Small intestine (tissue), 7 donors: ENCODE measurements at regions not wholly inside any gene's neighbourhood (a gene's known extent, or its start where the extent isn't known, plus 50 kb on each side); places are given as distances from the start of the nearest gene placed in this dataset.
"Not testable (repeated sequence)": the region's sequence is repeated elsewhere in the genome, so short reads cannot be mapped to it uniquely, and the experiment has no call there.

ENCODE experiments used
- DNase-seq, 2 donors: peaks; one replicate each; pipeline versions ENCODE4 v3.0.0 to v3.0.0-alpha.2; 2013
- FAIRE-seq: peaks from 2 replicates; lab custom pipeline; 2012; peaks lifted over from hg19 to GRCh38; lab: Jason Lieb, UNC
- H3K27ac ChIP-seq, 3 donors: one replicate each; pipeline ENCODE4 v1.5.1; 2013; ENCODE audit warnings: low read length in 2 of 3, mild to moderate bottlenecking in 2 of 3, control low read depth in 1 of 3, inconsistent platforms in 1 of 3, low read depth in 1 of 3, moderate library complexity in 1 of 3
- H3K27me3 ChIP-seq, 3 donors: one replicate each; pipeline ENCODE4 v1.6.1; 2013; ENCODE audit warnings: low read length in 3 of 3, inconsistent platforms in 1 of 3; ENCODE audit not compliant: control insufficient read depth in 3 of 3, insufficient read depth in 3 of 3
- H3K36me3 ChIP-seq, 3 donors: one replicate each; pipeline ENCODE4 v1.6.1; 2013; ENCODE audit warnings: low read length in 3 of 3, inconsistent platforms in 1 of 3, low read depth in 1 of 3, mild to moderate bottlenecking in 1 of 3, moderate library complexity in 1 of 3; ENCODE audit not compliant: control insufficient read depth in 3 of 3, insufficient read depth in 2 of 3
- H3K4me1 ChIP-seq, 3 donors: one replicate each; pipeline ENCODE4 v1.6.1; 2013; ENCODE audit warnings: low read length in 2 of 3, inconsistent platforms in 1 of 3, low read depth in 1 of 3, mild to moderate bottlenecking in 1 of 3, moderate library complexity in 1 of 3; ENCODE audit not compliant: control insufficient read depth in 3 of 3, insufficient read depth in 2 of 3
- H3K4me3 ChIP-seq, 3 donors: one replicate each; pipeline ENCODE4 v1.5.1; 2013; ENCODE audit warnings: low read length in 3 of 3, control low read depth in 1 of 3, inconsistent platforms in 1 of 3, low read depth in 1 of 3, mild to moderate bottlenecking in 1 of 3, moderate library complexity in 1 of 3
- H3K9me3 ChIP-seq, 2 donors: one replicate each; pipeline ENCODE4 v1.6.1; 2013; ENCODE audit warnings: low read depth in 1 of 2, low read length in 1 of 2; ENCODE audit not compliant: control insufficient read depth in 2 of 2, insufficient read depth in 1 of 2
- whole genome bisulfite sequencing, 3 donors: extraction: QIAGEN DNeasy Blood & Tissue Kit; methylation state at CpG; one replicate each; pipeline ENCODE4 v1.1.7; 2013; 5-methylcytosine and 5-hydroxymethylcytosine counted together
- donor health status: healthy with polysubstance abuse.
- donor health status: control.
- donor health status: control.
- donor health status: Bipolar disorder and iron deficiency.
- donor health status: healthy.

- Histone ChIP-seq H3K4me3 (no peak overlapping the region), H3K4me1 (no peaks in the 10 kb centered on the region), H3K27ac (no peak overlapping the region), H3K9me3 (no peaks in the 10 kb centered on the region), H3K36me3 (no peaks in the 10 kb centered on the region), H3K27me3 (no peaks in the 10 kb centered on the region)
- FAIRE-seq (no peak), DNase-seq (no peak)
- 66 to 77% (median 69%) methylated on average over 3 of the region's 3 CpGs for WGBS, 3 donors
Observed at GRCh38 chr16:75821117-75821516, 94.8 kb upstream of the CPHXL start.

- 76 to 82% (median 79%) methylated on average over 5 to 6 of the region's 6 CpGs for WGBS, 3 donors
- not testable (repeated sequence) for FAIRE-seq, H3K4me1 ChIP-seq
Observed at GRCh38 chr16:75825750-75826149, 99.5 kb upstream of the CPHXL start.

GRCh38 chr16:75827372-75828038, 101.2 kb upstream of the CPHXL start:
- not testable (repeated sequence) for H3K4me1 ChIP-seq, H3K36me3 ChIP-seq, H3K27ac ChIP-seq, FAIRE-seq, H3K9me3 ChIP-seq, H3K4me3 ChIP-seq, DNase-seq, H3K27me3 ChIP-seq
- 84 to 90% (median 85%) methylated on average over 9 to 20 of the region's 30 CpGs for WGBS, 3 donors

More at GRCh38 chr16:75825750-75826149, 99.5 kb upstream of the CPHXL start:
- H3K36me3 ChIP-seq, DNase-seq, H3K4me3 ChIP-seq, H3K27me3 ChIP-seq, H3K9me3 ChIP-seq, H3K27ac ChIP-seq: not testable (repeated sequence)

GRCh38 chr16:75833385-75833784, 107.1 kb upstream of the CPHXL start:
- H3K27ac ChIP-seq, H3K4me3 ChIP-seq, H3K9me3 ChIP-seq, H3K36me3 ChIP-seq, H3K27me3 ChIP-seq, DNase-seq, H3K4me1 ChIP-seq, FAIRE-seq: not testable (repeated sequence)
- WGBS, 3 donors = 91 to 97% (median 94%) methylated on average over 2 of the region's 2 CpGs

GRCh38 chr16:75836347-75837010, 110.2 kb upstream of the CPHXL start:
- H3K4me3 ChIP-seq = no peak overlapping the region
- H3K36me3 ChIP-seq = no peaks in the 10 kb centered on the region
- FAIRE-seq (no peak), DNase-seq (no peak)
- no peaks in the 10 kb centered on the region for H3K4me1 ChIP-seq
- H3K9me3 ChIP-seq = peaks cover 0 to 3% of the 10 kb centered on the region in 2 donors
- H3K27me3 ChIP-seq = peaks cover 0 to 3% (median 0%) of the 10 kb centered on the region in 3 donors
- WGBS, 3 donors = 29 to 40% (median 39%) methylated on average over 2 of the region's 2 CpGs
- H3K27ac ChIP-seq = no peak overlapping the region

- no peak overlapping the region for H3K27ac ChIP-seq
- DNase-seq (no peak), FAIRE-seq (no peak)
- H3K4me3 ChIP-seq = no peak overlapping the region
- peaks cover 0 to 3% (median 0%) of the 10 kb centered on the region in 3 donors for H3K27me3 ChIP-seq
- peaks cover 0 to 3% of the 10 kb centered on the region in 2 donors for H3K9me3 ChIP-seq
- WGBS, 3 donors = 65 to 76% (median 74%) methylated on average over 2 of the region's 2 CpGs
- H3K4me1 ChIP-seq = no peaks in the 10 kb centered on the region
- no peaks in the 10 kb centered on the region for H3K36me3 ChIP-seq
Observed at GRCh38 chr16:75837264-75837663, 111.0 kb upstream of the CPHXL start.

GRCh38 chr16:75837681-75838080, 111.4 kb upstream of the CPHXL start:
- Histone ChIP-seq H3K9me3 (peaks cover 0 to 3% of the 10 kb centered on the region in 2 donors), H3K27me3 (peaks cover 0 to 3% (median 0%) of the 10 kb centered on the region in 3 donors), H3K36me3 (no peaks in the 10 kb centered on the region), H3K4me1 (no peaks in the 10 kb centered on the region), H3K27ac (no peak overlapping the region), H3K4me3 (no peak overlapping the region)
- 47 to 64% (median 56%) methylated on average over 2 of the region's 2 CpGs for WGBS, 3 donors
- DNase-seq (no peak), FAIRE-seq (no peak)

GRCh38 chr16:75841517-75841916, 115.2 kb upstream of the CPHXL start:
- 8 to 14% (median 13%) methylated on average over 1 of the region's 1 CpG for WGBS, 3 donors
- no peak for FAIRE-seq

More at GRCh38 chr16:75841517-75841916, 115.2 kb upstream of the CPHXL start:
- no peaks in the 10 kb centered on the region for H3K9me3 ChIP-seq
- H3K4me3 ChIP-seq = no peak overlapping the region
- no peaks in the 10 kb centered on the region for H3K36me3 ChIP-seq
- peak in 1 of 2 donors; percentile 33 for DNase-seq
- H3K4me1 ChIP-seq = no peaks in the 10 kb centered on the region
- no peaks in the 10 kb centered on the region for H3K27me3 ChIP-seq
- H3K27ac ChIP-seq = no peak overlapping the region
